Fibroblast of lung (primary cell): ENCODE measurements at regions not wholly inside any gene's neighbourhood (a gene's known extent, or its start where the extent isn't known, plus 50 kb on each side); places are given as distances from the start of the nearest gene placed in this dataset.
A peak's percentile ranks its signal among the peaks of the same experiment; 100 is the strongest.
"Not testable (repeated sequence)": the region's sequence is repeated elsewhere in the genome, so short reads cannot be mapped to it uniquely, and the experiment has no call there.

Experiments used
- DNase-seq, 2 donors: peaks; one replicate each; pipeline versions ENCODE4 v3.0.0 to v3.0.0-alpha.2; 2010; ENCODE audit warnings: low read depth in 2 of 2
- H2AFZ ChIP-seq: 2 replicates; pipeline ENCODE4 v1.5.1; 2012; ENCODE audit warnings: low read length, control low read depth, inconsistent platforms
- H3K27ac ChIP-seq: 2 replicates; pipeline ENCODE4 v1.5.1; 2011; ENCODE audit warnings: low read length, control low read depth; ENCODE audit not compliant: insufficient read depth
- H3K27me3 ChIP-seq: 2 replicates; pipeline ENCODE4 v1.5.1; 2011; ENCODE audit warnings: mild to moderate bottlenecking, low read length; ENCODE audit not compliant: control insufficient read depth, insufficient read depth
- H3K36me3 ChIP-seq: 2 replicates; pipeline ENCODE4 v1.5.1; 2011; ENCODE audit warnings: low read length; ENCODE audit not compliant: control insufficient read depth, insufficient read depth
- H3K4me1 ChIP-seq: 2 replicates; pipeline ENCODE4 v1.5.1; 2011; ENCODE audit warnings: low read length; ENCODE audit not compliant: control insufficient read depth, insufficient read depth; ENCODE audit errors: extremely low read depth
- H3K4me2 ChIP-seq: 2 replicates; pipeline ENCODE4 v1.5.1; 2011; ENCODE audit warnings: low read length, control low read depth; ENCODE audit not compliant: insufficient read depth; ENCODE audit errors: extremely low read depth
- H3K4me3 ChIP-seq, 4 experiments: fragments of 200-600 bp in 1 of 4; sonication (generic) in 1 of 4; replicated peaks in 1 of 4; 2 replicates each; pipeline ENCODE4 v1.5.1; 2011 to 2016; ENCODE audit warnings: low read length in 4 of 4, low read depth in 3 of 4, mild to moderate bottlenecking in 3 of 4, control low read depth in 2 of 4, inconsistent platforms in 1 of 4, mixed read lengths in 1 of 4; ENCODE audit not compliant: insufficient read depth in 1 of 4; ENCODE audit errors: control extremely low read depth in 1 of 4
- H3K79me2 ChIP-seq: 2 replicates; pipeline ENCODE4 v1.5.1; 2012; ENCODE audit warnings: mild to moderate bottlenecking, low read length, inconsistent platforms; ENCODE audit not compliant: control insufficient read depth, insufficient read depth
- H3K9ac ChIP-seq: 2 replicates; pipeline ENCODE4 v1.5.1; 2011; ENCODE audit warnings: mild to moderate bottlenecking, low read length, control low read depth; ENCODE audit not compliant: insufficient read depth
- H3K9me3 ChIP-seq: 2 replicates; pipeline ENCODE4 v1.5.1; 2012; ENCODE audit warnings: low read depth, low read length; ENCODE audit not compliant: control insufficient read depth, insufficient read depth
- H4K20me1 ChIP-seq: 2 replicates; pipeline ENCODE4 v1.5.1; 2011; ENCODE audit warnings: low read length; ENCODE audit not compliant: control insufficient read depth, insufficient read depth; ENCODE audit errors: extremely low read depth
- CTCF ChIP-seq, 2 donors: IDR thresholded peaks in 1 of 2; conservative IDR thresholded peaks in 1 of 2; 1 replicate in 1 of 2; 2 replicates in 1 of 2; pipeline ENCODE4 v1.5.1; 2011 to 2012; ENCODE audit warnings: low read length in 2 of 2, control low read depth in 1 of 2, inconsistent platforms in 1 of 2, low read depth in 1 of 2, mild to moderate bottlenecking in 1 of 2
- EZH2 ChIP-seq: IDR thresholded peaks from 2 replicates; pipeline ENCODE4 v1.5.1; 2012; ENCODE audit warnings: low read length, control low read depth, mild to moderate bottlenecking; ENCODE audit errors: missing control alignments

GRCh38 chr5:34465301-34465700 lies 190.8 kb upstream of the RAI14 start:
- peak in 1 of 2 donors; percentile 6 for TF ChIP-seq CTCF (conservative IDR thresholded peaks at IDR 0.05 in 1 of 2, IDR thresholded peaks at IDR 0.05 in 1 of 2; ENCODE audit: low read depth in 1 of 2, low read length in 2 of 2)
- not testable (repeated sequence) for H3K27ac ChIP-seq, H3K9me3 ChIP-seq, H3K4me3 ChIP-seq, H3K27me3 ChIP-seq, H2AFZ ChIP-seq, H3K4me2 ChIP-seq, H3K36me3 ChIP-seq, H3K9ac ChIP-seq, H3K79me2 ChIP-seq, H3K4me1 ChIP-seq, H4K20me1 ChIP-seq
- DNase-seq, result peak in 1 of 2 donors; percentile 59

GRCh38 chr5:34466519-34467388 lies 189.4 kb upstream of the RAI14 start:
- not testable (repeated sequence) for DNase-seq, H3K4me3 ChIP-seq, H3K4me1 ChIP-seq, H3K27me3 ChIP-seq, H3K79me2 ChIP-seq, H2AFZ ChIP-seq, H3K36me3 ChIP-seq, H3K4me2 ChIP-seq, H3K9ac ChIP-seq, H4K20me1 ChIP-seq, H3K27ac ChIP-seq, H3K9me3 ChIP-seq

GRCh38 chr5:34467436-34467835 lies 188.7 kb upstream of the RAI14 start:
- no peaks in the 10 kb centered on the region for H3K9me3 ChIP-seq
- H4K20me1 ChIP-seq, result no peaks in the 10 kb centered on the region
- no peak overlapping the region for H2AFZ ChIP-seq
- no peak overlapping the region for H3K27ac ChIP-seq
- H3K27me3 ChIP-seq, result peaks cover 4% of the 10 kb centered on the region
- H3K4me1 ChIP-seq, result no peaks in the 10 kb centered on the region
- H3K4me2 ChIP-seq, result no peak overlapping the region
- no peak overlapping the region for H3K4me3 ChIP-seq
- H3K79me2 ChIP-seq, result no peaks in the 10 kb centered on the region
- no peak overlapping the region for H3K9ac ChIP-seq
- DNase-seq, result no peak
- TF ChIP-seq EZH2 (no peak), CTCF (conservative IDR thresholded peaks at IDR 0.05 in 1 of 2, IDR thresholded peaks at IDR 0.05 in 1 of 2; ENCODE audit: low read depth in 1 of 2, low read length in 2 of 2) (no peak)
- no peaks in the 10 kb centered on the region for H3K36me3 ChIP-seq

GRCh38 chr5:34467984-34468383 lies 188.1 kb upstream of the RAI14 start:
- H3K27me3 ChIP-seq, DNase-seq, H3K9ac ChIP-seq, H4K20me1 ChIP-seq, H3K9me3 ChIP-seq, H3K4me3 ChIP-seq, H2AFZ ChIP-seq, H3K4me1 ChIP-seq, H3K4me2 ChIP-seq, H3K36me3 ChIP-seq, H3K27ac ChIP-seq, H3K79me2 ChIP-seq: not testable (repeated sequence)
